A549 (cell line): ENCODE measurements at regions not wholly inside any gene's neighbourhood (a gene's known extent, or its start where the extent isn't known, plus 50 kb on each side); places are given as distances from the start of the nearest gene placed in this dataset.
"Not testable (repeated sequence)": the region's sequence is repeated elsewhere in the genome, so short reads cannot be mapped to it uniquely, and the experiment has no call there.

Experiments
- ATAC-seq, 2 experiments: fragments of 200-7000 bp in 1 of 2; fragments of >200 bp in 1 of 2; cut with Nextera tagmentation in 1 of 2; cut with Tn5 transposase in 1 of 2; 3 replicates each; pipeline versions ENCODE4 v1.8.0 to v1.9.1; 2018 to 2020; ENCODE audit warnings: mild to moderate bottlenecking in 1 of 2, moderate library complexity in 1 of 2
- CTCF ChIA-PET: fragments of 300-600 bp; sonication (Branson Sonifier 250); formaldehyde crosslinking; extraction: SDS; loops from one replicate; lab custom pipeline; 2021; ENCODE audit warnings: antibody characterized with exemption, inconsistent platforms; lab: Yijun Ruan, JAX
- POLR2A ChIA-PET: fragments of 350-600 bp; formaldehyde crosslinking; extraction: SDS; loops from one replicate; lab custom pipeline; 2021; ENCODE audit warnings: antibody characterized with exemption, inconsistent platforms; lab: Yijun Ruan, JAX
- DNase-seq, 2 experiments: peaks; one replicate each; pipeline versions ENCODE4 v3.0.0 to v3.0.0-alpha.2; 2011 to 2016; ENCODE audit warnings: low read depth in 1 of 2, low spot score in 1 of 2
- FAIRE-seq: peaks from 2 replicates; lab custom pipeline; 2011; peaks lifted over from hg19 to GRCh38; lab: Jason Lieb, UNC
- H3K27ac ChIP-seq, 2 experiments: fragments of >200 bp; sonication (Bioruptor Twin); formaldehyde crosslinking; 3 replicates each; pipeline ENCODE4 v1.5.1; 2016 to 2017
- H3K4me1 ChIP-seq: fragments of >200 bp; sonication (Bioruptor Twin); formaldehyde crosslinking; 3 replicates; pipeline ENCODE4 v1.6.1; 2016
- H3K4me2 ChIP-seq: fragments of >200 bp; sonication (Bioruptor Twin); formaldehyde crosslinking; 3 replicates; pipeline ENCODE4 v1.6.1; 2016
- H3K4me3 ChIP-seq: fragments of >200 bp; sonication (Bioruptor Twin); formaldehyde crosslinking; 3 replicates; pipeline ENCODE4 v1.5.1; 2016
- H3K9me3 ChIP-seq: fragments of >200 bp; sonication (Bioruptor Twin); formaldehyde crosslinking; 3 replicates; pipeline ENCODE4 v1.6.1; 2016
- BHLHE40 ChIP-seq: IDR thresholded peaks from 2 replicates; pipeline ENCODE4 v1.6.1; 2012; ENCODE audit warnings: low read depth, low read length, inconsistent platforms
- CEBPB ChIP-seq, 2 experiments: fragments of >200 bp in 1 of 2; sonication (Bioruptor Twin) in 1 of 2; formaldehyde crosslinking in 1 of 2; IDR thresholded peaks; 2 replicates each; pipeline ENCODE4 v1.6.1; 2012 to 2016
- EHMT2 ChIP-seq: fragments of 200-600 bp; sonication (generic); IDR thresholded peaks from 2 replicates; pipeline ENCODE4 v1.6.1; 2016; ENCODE audit warnings: antibody characterized with exemption, low read depth, mild to moderate bottlenecking, moderate library complexity
- EP300 ChIP-seq, 2 experiments: fragments of >200 bp; sonication (Bioruptor Twin); formaldehyde crosslinking; IDR thresholded peaks; 2 replicates in 1 of 2; 3 replicates in 1 of 2; pipeline ENCODE4 v1.6.1; 2016 to 2017
- FOSB ChIP-seq: fragments of 250-450 bp; sonication (Bioruptor Pico); IDR thresholded peaks from 2 replicates; pipeline ENCODE4 v1.5.0; 2020; ENCODE audit warnings: mild to moderate bottlenecking, moderate library complexity
- FOSL2 ChIP-seq, 2 experiments: fragments of 450-650 bp in 1 of 2; fragments of >200 bp in 1 of 2; sonication (Bioruptor Twin) in 1 of 2; formaldehyde crosslinking; IDR thresholded peaks; 2 replicates each; pipeline versions ENCODE4 v1.5.0 to v1.6.1; 2016 to 2020; ENCODE audit warnings: mild to moderate bottlenecking in 1 of 2, moderate library complexity in 1 of 2
- HDAC2 ChIP-seq: fragments of 200-600 bp; sonication (generic); IDR thresholded peaks from 2 replicates; pipeline ENCODE4 v1.6.1; 2016
- HOXA7 ChIP-seq: fragments of 250-450 bp; sonication (Bioruptor Pico); IDR thresholded peaks from 2 replicates; pipeline ENCODE4 v1.5.0; 2020; ENCODE audit warnings: mild to moderate bottlenecking, moderate library complexity
- MAFK ChIP-seq: fragments of 450-650 bp; IDR thresholded peaks from 2 replicates; pipeline ENCODE4 v1.6.1; 2014; ENCODE audit not compliant: partially characterized antibody
- MAZ ChIP-seq: fragments of 150-350 bp; IDR thresholded peaks from 2 replicates; pipeline ENCODE4 v1.6.1; 2014; ENCODE audit warnings: antibody characterized with exemption, low read depth, low read length, borderline replicate concordance
- NFE2L2 ChIP-seq: fragments of 150-350 bp; conservative IDR thresholded peaks from 2 replicates; pipeline ENCODE4 v1.6.1; 2014; ENCODE audit warnings: low read length
- NPAS2 ChIP-seq: fragments of 250-450 bp; sonication (Bioruptor Pico); IDR thresholded peaks from 2 replicates; pipeline ENCODE4 v1.8.0; 2022; ENCODE audit warnings: mild to moderate bottlenecking, moderate library complexity, borderline replicate concordance
- NR3C1 ChIP-seq: fragments of >200 bp; sonication (Bioruptor Twin); formaldehyde crosslinking; IDR thresholded peaks from 3 replicates; pipeline ENCODE4 v1.6.1; 2017
- PHF8 ChIP-seq: fragments of 200-600 bp; sonication (generic); IDR thresholded peaks from 2 replicates; pipeline ENCODE4 v1.6.1; 2016; ENCODE audit warnings: low read depth, mild to moderate bottlenecking, antibody characterized with exemption, moderate library complexity, borderline replicate concordance
- POLR2A ChIP-seq: IDR thresholded peaks from 2 replicates; pipeline ENCODE4 v1.6.1; 2012; ENCODE audit warnings: mild to moderate bottlenecking, low read length
- RARB ChIP-seq: fragments of 250-450 bp; sonication (Bioruptor Pico); IDR thresholded peaks from 2 replicates; pipeline ENCODE4 v1.8.0; 2021; ENCODE audit warnings: mild to moderate bottlenecking, moderate library complexity
- SMC3 ChIP-seq: fragments of >200 bp; sonication (Bioruptor Twin); formaldehyde crosslinking; IDR thresholded peaks from 3 replicates; pipeline ENCODE4 v1.6.1; 2018; ENCODE audit warnings: inconsistent platforms
- TP53 ChIP-seq: fragments of 250-450 bp; sonication (Bioruptor Pico); IDR thresholded peaks from 2 replicates; pipeline ENCODE4 v1.5.0; 2021; ENCODE audit warnings: mild to moderate bottlenecking, moderate library complexity
- ZC3H11A ChIP-seq: fragments of 450-650 bp; IDR thresholded peaks from 2 replicates; pipeline ENCODE4 v1.6.1; 2014; ENCODE audit warnings: antibody characterized with exemption, mild to moderate bottlenecking
- ZNF302 ChIP-seq: fragments of 250-450 bp; sonication (Bioruptor Pico); IDR thresholded peaks from 2 replicates; pipeline ENCODE4 v1.9.0; 2021; ENCODE audit warnings: inconsistent platforms, mild to moderate bottlenecking, moderate library complexity
- ZSCAN20 ChIP-seq: fragments of 250-450 bp; sonication (Bioruptor Pico); IDR thresholded peaks from 2 replicates; pipeline ENCODE4 v1.8.0; 2022; ENCODE audit warnings: mild to moderate bottlenecking, moderate library complexity
- WGBS: methylation state at CpG from one replicate; pipeline ENCODE4 v1.1.6; 2017; ENCODE audit errors: missing lambda C conversion rate; 5-methylcytosine and 5-hydroxymethylcytosine counted together
- TF ChIP-seq, protein P1 (sequence below): fragments of 250-450 bp; sonication (Bioruptor Pico); IDR thresholded peaks from 2 replicates; pipeline ENCODE4 v1.5.0; 2021; ENCODE audit warnings: mild to moderate bottlenecking, moderate library complexity, borderline replicate concordance
- TF ChIP-seq, protein P2 (sequence below): IDR thresholded peaks from 2 replicates; pipeline ENCODE4 v1.6.1; 2012
- TF ChIP-seq, protein P3 (sequence below): fragments of 150-350 bp; IDR thresholded peaks from 2 replicates; pipeline ENCODE4 v1.6.1; 2014; ENCODE audit warnings: low read depth, mild to moderate bottlenecking, low read length
- TF ChIP-seq, protein P4 (sequence below): fragments of >200 bp; sonication (Bioruptor Twin); formaldehyde crosslinking; IDR thresholded peaks from 2 replicates; pipeline ENCODE4 v1.6.1; 2016

DNA sequence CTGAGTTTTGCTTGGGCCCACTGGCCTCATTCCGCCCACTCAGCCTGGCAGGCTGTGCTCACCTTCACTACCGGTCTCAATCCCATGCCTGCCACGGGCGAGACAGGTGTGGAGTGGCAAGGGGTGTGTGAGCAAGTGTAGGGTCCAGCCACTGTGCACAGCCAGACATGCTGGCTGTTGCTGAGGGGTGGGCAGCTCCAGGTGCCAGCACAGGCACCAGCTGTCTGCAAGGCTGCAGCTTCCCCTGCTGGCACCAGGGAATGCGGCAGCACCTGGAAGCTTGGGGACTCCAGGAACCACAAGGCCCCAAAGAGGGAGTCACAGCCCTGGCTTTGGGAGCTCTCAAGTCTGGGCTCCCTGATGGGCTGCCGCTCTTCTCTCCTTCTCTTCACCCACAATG lies 372.7 kb downstream of the CBLN4 start (continued):
- TF ChIP-seq NFE2L2, result no peak

DNA sequence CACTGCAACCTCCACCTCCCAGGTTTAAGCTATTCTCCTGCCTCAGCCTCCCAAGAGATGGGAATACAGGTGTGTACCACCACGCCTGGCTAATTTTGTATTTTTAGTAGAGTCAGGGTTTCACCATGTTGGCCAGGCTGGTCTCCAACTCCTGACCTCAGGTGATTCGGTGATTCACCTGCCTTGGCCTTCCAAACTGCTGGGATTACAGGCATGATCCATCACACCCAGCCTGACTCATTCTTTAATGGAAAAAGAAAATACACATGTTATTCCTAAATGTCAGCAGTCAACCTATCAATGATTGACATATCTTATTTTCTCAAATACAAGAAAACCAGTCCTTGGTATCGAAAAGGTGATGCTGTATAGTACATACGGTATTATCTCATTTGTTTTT lies 376.2 kb downstream of the CBLN4 start:
- FAIRE-seq, POLR2A ChIA-PET, H3K9me3 ChIP-seq, H3K4me1 ChIP-seq, ATAC-seq, CTCF ChIA-PET, H3K27ac ChIP-seq, H3K4me2 ChIP-seq, DNase-seq, H3K4me3 ChIP-seq: not testable (repeated sequence)
- WGBS, result 1% methylated on average over 4 of the region's 4 CpGs

DNA sequence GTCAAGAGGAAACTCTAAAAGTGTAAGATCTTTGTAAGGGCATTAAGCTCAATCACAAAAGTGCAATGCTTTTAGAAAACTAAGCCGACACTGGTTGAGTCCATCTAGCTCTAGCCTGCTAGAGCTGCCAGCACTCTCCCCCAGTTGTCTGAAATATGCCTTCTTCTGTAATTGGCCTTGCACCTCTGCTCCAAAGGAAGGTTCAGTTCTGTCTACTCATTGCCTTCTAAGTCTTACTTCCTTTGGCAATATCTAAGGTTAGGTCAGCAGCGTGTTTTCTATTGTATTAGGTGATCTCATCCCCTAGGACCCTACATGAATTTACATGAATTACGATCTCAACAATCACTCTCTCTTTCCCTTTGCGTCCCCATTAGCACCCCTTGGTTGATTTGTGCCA lies 378.6 kb downstream of the CBLN4 start:
- Histone ChIP-seq H3K4me3 (no peak overlapping the region), H3K4me2 (no peak overlapping the region), H3K27ac (no peak overlapping the region), H3K4me1 (no peaks in the 10 kb centered on the region), H3K9me3 (0 out of 3 replicates have a peak, but pooled peaks cover 2% of the 10 kb centered on the region)
- POLR2A ChIA-PET, result no interaction called here
- FAIRE-seq (no peak), DNase-seq (no peak), ATAC-seq (no peak)
- TF ChIP-seq MAZ, result no peak
- TF ChIP-seq HDAC2, result no peak
- no peak for TF ChIP-seq EP300 (IDR thresholded peaks at IDR 0.05)
- TF ChIP-seq ZSCAN20 (CRISPR knock-in tag), result no peak
- TF ChIP-seq, protein P1, sequence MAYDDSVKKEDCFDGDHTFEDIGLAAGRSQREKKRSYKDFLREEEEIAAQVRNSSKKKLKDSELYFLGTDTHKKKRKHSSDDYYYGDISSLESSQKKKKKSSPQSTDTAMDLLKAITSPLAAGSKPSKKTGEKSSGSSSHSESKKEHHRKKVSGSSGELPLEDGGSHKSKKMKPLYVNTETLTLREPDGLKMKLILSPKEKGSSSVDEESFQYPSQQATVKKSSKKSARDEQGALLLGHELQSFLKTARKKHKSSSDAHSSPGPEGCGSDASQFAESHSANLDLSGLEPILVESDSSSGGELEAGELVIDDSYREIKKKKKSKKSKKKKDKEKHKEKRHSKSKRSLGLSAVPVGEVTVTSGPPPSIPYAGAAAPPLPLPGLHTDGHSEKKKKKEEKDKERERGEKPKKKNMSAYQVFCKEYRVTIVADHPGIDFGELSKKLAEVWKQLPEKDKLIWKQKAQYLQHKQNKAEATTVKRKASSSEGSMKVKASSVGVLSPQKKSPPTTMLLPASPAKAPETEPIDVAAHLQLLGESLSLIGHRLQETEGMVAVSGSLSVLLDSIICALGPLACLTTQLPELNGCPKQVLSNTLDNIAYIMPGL, result no peak
- CTCF ChIA-PET, result no interaction called here
- 7% methylated on average over 4 of the region's 4 CpGs for WGBS

DNA sequence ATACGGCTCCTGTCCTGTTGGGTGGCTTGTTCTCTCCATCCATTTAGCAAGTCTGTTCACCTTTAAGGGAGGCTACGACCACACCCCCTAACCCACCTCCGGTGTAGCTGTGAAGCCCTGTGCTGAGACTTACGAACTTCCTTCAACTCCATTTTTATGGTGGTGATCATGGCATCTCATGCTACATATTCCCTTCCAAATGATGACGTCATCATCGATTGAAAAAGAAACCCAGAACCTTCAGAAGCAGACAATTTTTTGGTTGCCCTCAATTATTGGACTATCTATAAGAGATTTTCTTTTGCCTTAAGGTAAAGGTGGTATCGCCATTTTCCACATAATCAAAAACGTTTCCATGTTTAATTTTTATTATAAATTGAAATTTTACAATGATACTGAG lies 389.0 kb downstream of the CBLN4 start:
- POLR2A ChIA-PET, result no interaction called here
- WGBS, result 4% methylated on average over 8 of the region's 8 CpGs
- Histone ChIP-seq H3K27ac (no peak overlapping the region), H3K4me3 (no peak overlapping the region), H3K9me3 (0 out of 3 replicates have a peak, but pooled peaks cover 4% of the 10 kb centered on the region), H3K4me2 (no peak overlapping the region), H3K4me1 (no peaks in the 10 kb centered on the region)
- CTCF ChIA-PET, result no interaction called here
- no peak for FAIRE-seq
- no peak for ATAC-seq
- no peak for TF ChIP-seq FOSL2 (IDR thresholded peaks at IDR 0.05)
- TF ChIP-seq FOSL2 (CRISPR knock-in tag; IDR thresholded peaks at IDR 0.05), result peak; percentile 42; the same call in 1 of the 2 replicates
- TF ChIP-seq ZC3H11A, result no peak
- TF ChIP-seq RARB (CRISPR knock-in tag), result no peak
- DNase-seq, result no peak

DNA sequence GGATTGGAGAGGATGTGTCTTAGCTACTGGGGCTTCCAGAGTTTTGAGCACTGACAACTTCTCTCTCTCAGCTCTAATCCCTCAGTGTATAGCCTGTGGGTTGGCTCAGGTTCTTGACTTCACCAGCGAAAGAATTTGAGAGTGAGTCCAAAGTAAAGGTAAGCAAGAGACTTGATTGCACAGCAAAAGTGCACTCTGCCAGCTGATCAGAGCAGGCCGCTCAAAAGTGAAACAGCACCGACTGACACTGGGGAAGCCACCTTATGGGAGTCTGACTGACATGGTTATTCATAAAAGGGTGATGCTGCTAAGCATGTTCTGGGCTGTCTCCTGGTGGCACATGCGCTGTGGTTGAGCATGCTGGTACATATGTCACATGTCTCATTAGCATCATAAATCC lies 389.5 kb downstream of the CBLN4 start:
- no peak for ATAC-seq
- Histone ChIP-seq H3K4me3 (no peak overlapping the region), H3K9me3 (0 out of 3 replicates have a peak, but pooled peaks cover 4% of the 10 kb centered on the region), H3K4me1 (no peaks in the 10 kb centered on the region), H3K4me2 (no peak overlapping the region), H3K27ac (no peak overlapping the region)
- 21% methylated on average over 4 of the region's 4 CpGs for WGBS
- CTCF ChIA-PET, result no interaction called here
- DNase-seq, result no peak
- POLR2A ChIA-PET, result no interaction called here
- TF ChIP-seq, protein P2, sequence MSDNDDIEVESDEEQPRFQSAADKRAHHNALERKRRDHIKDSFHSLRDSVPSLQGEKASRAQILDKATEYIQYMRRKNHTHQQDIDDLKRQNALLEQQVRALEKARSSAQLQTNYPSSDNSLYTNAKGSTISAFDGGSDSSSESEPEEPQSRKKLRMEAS, result no peak
- TF ChIP-seq, protein P3, sequence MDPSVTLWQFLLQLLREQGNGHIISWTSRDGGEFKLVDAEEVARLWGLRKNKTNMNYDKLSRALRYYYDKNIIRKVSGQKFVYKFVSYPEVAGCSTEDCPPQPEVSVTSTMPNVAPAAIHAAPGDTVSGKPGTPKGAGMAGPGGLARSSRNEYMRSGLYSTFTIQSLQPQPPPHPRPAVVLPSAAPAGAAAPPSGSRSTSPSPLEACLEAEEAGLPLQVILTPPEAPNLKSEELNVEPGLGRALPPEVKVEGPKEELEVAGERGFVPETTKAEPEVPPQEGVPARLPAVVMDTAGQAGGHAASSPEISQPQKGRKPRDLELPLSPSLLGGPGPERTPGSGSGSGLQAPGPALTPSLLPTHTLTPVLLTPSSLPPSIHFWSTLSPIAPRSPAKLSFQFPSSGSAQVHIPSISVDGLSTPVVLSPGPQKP, result no peak
- TF ChIP-seq, all 56 proteins: peak for 0
- no peak for FAIRE-seq

DNA sequence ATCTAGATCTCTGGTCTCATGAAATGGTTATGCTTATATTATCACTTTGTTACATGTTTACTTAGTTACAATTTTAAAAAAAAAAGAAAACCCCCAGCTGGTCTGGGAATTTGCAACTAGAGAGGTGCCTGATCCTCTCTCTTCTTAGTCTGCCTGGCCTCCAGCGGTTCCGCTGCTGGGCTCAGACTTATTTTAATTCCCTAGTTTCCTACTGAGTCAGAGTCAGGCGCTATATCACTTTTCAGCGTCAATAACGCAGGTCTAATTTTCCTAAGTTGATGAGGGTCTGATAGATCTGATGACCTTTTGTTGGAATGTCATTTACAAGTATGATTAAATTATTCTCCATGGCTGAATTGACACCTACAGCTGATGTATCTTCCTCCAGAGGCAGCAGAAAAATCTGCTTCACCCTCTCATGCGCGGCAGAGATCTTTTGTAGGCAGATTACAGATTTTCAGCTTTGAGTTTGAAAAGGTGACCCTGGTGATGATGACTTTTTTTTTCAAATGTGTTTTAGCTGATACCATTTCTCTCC lies 391.0 kb downstream of the CBLN4 start:
- ATAC-seq (no peak), DNase-seq (no peak), FAIRE-seq (no peak)
- ChIA-PET POLR2A (no interaction called here), CTCF (no interaction called here)
- no peaks in the 10 kb centered on the region for H3K4me1 ChIP-seq
- 0 out of 3 replicates have a peak, but pooled peaks cover 4% of the 10 kb centered on the region for H3K9me3 ChIP-seq
- TF ChIP-seq BHLHE40, result no peak
- TF ChIP-seq ZNF302 (CRISPR knock-in tag), result no peak
- TF ChIP-seq EHMT2, result no peak
- TF ChIP-seq NR3C1, result no peak
- no peak for TF ChIP-seq POLR2A
- TF ChIP-seq CEBPB (IDR thresholded peaks at IDR 0.05), result no peak
- TF ChIP-seq TP53 (CRISPR knock-in tag), result no peak
- no peak for TF ChIP-seq HDAC2
- no peak for TF ChIP-seq HOXA7 (CRISPR knock-in tag)
- TF ChIP-seq FOSB (CRISPR knock-in tag), result no peak
- TF ChIP-seq NPAS2 (CRISPR knock-in tag), result no peak
- TF ChIP-seq, protein P4, sequence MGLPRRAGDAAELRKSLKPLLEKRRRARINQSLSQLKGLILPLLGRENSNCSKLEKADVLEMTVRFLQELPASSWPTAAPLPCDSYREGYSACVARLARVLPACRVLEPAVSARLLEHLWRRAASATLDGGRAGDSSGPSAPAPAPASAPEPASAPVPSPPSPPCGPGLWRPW, result no peak
- no peak for TF ChIP-seq PHF8
- no peak for TF ChIP-seq SMC3
- no peak for TF ChIP-seq MAFK
- H3K27ac ChIP-seq, result no peak overlapping the region
- H3K4me2 ChIP-seq, result no peak overlapping the region
- no peak overlapping the region for H3K4me3 ChIP-seq
- 43% methylated on average over 7 of the region's 7 CpGs for WGBS
